CD8-positive, alpha-beta memory T cell (primary cell): ENCODE measurements at regions not wholly inside any gene's neighbourhood (a gene's known extent, or its start where the extent isn't known, plus 50 kb on each side); places are given as distances from the start of the nearest gene placed in this dataset.
"Not testable (repeated sequence)": the region's sequence is repeated elsewhere in the genome, so short reads cannot be mapped to it uniquely, and the experiment has no call there.

Experiments used
- CTCF ChIA-PET: fragments of 350-600 bp; sonication (Branson Sonifier 250); formaldehyde crosslinking; loops from one replicate; lab custom pipeline; 2021; ENCODE audit warnings: antibody characterized with exemption; lab: Charles Lee
- POLR2A ChIA-PET: fragments of 350-600 bp; sonication (Branson Sonifier 250); formaldehyde crosslinking; loops from one replicate; lab custom pipeline; 2021; ENCODE audit warnings: antibody characterized with exemption; lab: Charles Lee
- DNase-seq, 5 donors: peaks; one replicate each; pipeline versions ENCODE4 v3.0.0 to v3.0.0-alpha.2; 2020 to 2022; ENCODE audit warnings: mixed read lengths in 1 of 5
- H3K27ac ChIP-seq: one replicate; pipeline ENCODE4 v1.7.0; 2013; ENCODE audit warnings: low read depth, mild to moderate bottlenecking, low read length, moderate library complexity
- H3K27me3 ChIP-seq: 2 replicates; pipeline ENCODE4 v1.7.0; 2013; ENCODE audit warnings: low read length, mild to moderate bottlenecking; ENCODE audit not compliant: insufficient read depth, poor library complexity, severe bottlenecking
- H3K36me3 ChIP-seq: 2 replicates; pipeline ENCODE4 v1.7.0; 2013; ENCODE audit warnings: mild to moderate bottlenecking, low read length, moderate library complexity; ENCODE audit not compliant: insufficient read depth
- H3K4me1 ChIP-seq: 2 replicates; pipeline ENCODE4 v1.7.0; 2013; ENCODE audit warnings: mild to moderate bottlenecking, low read length, moderate library complexity; ENCODE audit not compliant: insufficient read depth
- H3K4me3 ChIP-seq: 2 replicates; pipeline ENCODE4 v1.7.0; 2013; ENCODE audit warnings: mild to moderate bottlenecking, low read length
- H3K9me3 ChIP-seq: 2 replicates; pipeline ENCODE4 v1.7.0; 2013; ENCODE audit warnings: mild to moderate bottlenecking, low read length
- H3K27ac Mint-ChIP-seq, 8 donors: one replicate each; pipeline ENCODE4 v1.8.0; 2020 to 2021; ENCODE audit warnings: mixed read lengths in 8 of 8, mild to moderate bottlenecking in 6 of 8, inconsistent platforms in 3 of 8, moderate library complexity in 3 of 8
- H3K27me3 Mint-ChIP-seq, 2 donors: one replicate each; pipeline ENCODE4 v1.8.0; 2020 to 2021; ENCODE audit warnings: mixed read lengths in 2 of 2, mild to moderate bottlenecking in 1 of 2, moderate library complexity in 1 of 2
- H3K36me3 Mint-ChIP-seq, 3 donors: one replicate each; pipeline ENCODE4 v1.8.0; 2020 to 2021; ENCODE audit warnings: mixed read lengths in 3 of 3, inconsistent platforms in 1 of 3, mild to moderate bottlenecking in 1 of 3
- H3K4me1 Mint-ChIP-seq, 3 donors: one replicate each; pipeline ENCODE4 v1.8.0; 2020 to 2021; ENCODE audit warnings: mixed read lengths in 3 of 3, inconsistent platforms in 1 of 3, mild to moderate bottlenecking in 1 of 3
- H3K4me3 Mint-ChIP-seq, 7 donors: one replicate each; pipeline ENCODE4 v1.8.0; 2020 to 2021; ENCODE audit warnings: mixed read lengths in 7 of 7, mild to moderate bottlenecking in 6 of 7, moderate library complexity in 4 of 7, inconsistent platforms in 2 of 7
- H3K9me3 Mint-ChIP-seq, 5 donors: one replicate each; pipeline ENCODE4 v1.8.0; 2020 to 2022; ENCODE audit warnings: mixed read lengths in 5 of 5, mild to moderate bottlenecking in 3 of 5, moderate library complexity in 2 of 5, inconsistent platforms in 1 of 5

- no peak for DNase-seq
- POLR2A ChIA-PET = no interaction called here
Measured at GRCh38 chr2:234865586-234865985, 86.2 kb upstream of the SH3BP4 start.

GRCh38 chr2:234865040-234865439 is 86.8 kb upstream of the SH3BP4 start:
- H3K27me3 ChIP-seq = no peaks in the 10 kb centered on the region
- Mint-ChIP-seq H3K27ac (no peak overlapping the region), H3K9me3 (no peaks in the 10 kb centered on the region), H3K36me3 (peaks cover 0 to 4% (median 0%) of the 10 kb centered on the region in 3 donors), H3K4me1 (no peaks in the 10 kb centered on the region), H3K4me3 (no peak overlapping the region), H3K27me3 (peaks cover 6 to 22% of the 10 kb centered on the region in 2 donors)
- no peaks in the 10 kb centered on the region for H3K4me1 ChIP-seq
- H3K4me3 ChIP-seq = no peak overlapping the region
- no peak for DNase-seq
- no peaks in the 10 kb centered on the region for H3K36me3 ChIP-seq
- H3K9me3 ChIP-seq = no peaks in the 10 kb centered on the region
- no peak overlapping the region for H3K27ac ChIP-seq
- POLR2A ChIA-PET = no interaction called here
- CTCF ChIA-PET = no interaction called here

More at GRCh38 chr2:234865586-234865985, 86.2 kb upstream of the SH3BP4 start:
- peaks cover 0 to 4% (median 0%) of the 10 kb centered on the region in 3 donors for H3K36me3 Mint-ChIP-seq
- no peaks in the 10 kb centered on the region for H3K4me1 Mint-ChIP-seq
- CTCF ChIA-PET = no interaction called here
- no peak overlapping the region for H3K27ac Mint-ChIP-seq
- no peak overlapping the region for H3K4me3 Mint-ChIP-seq
- H3K27me3 ChIP-seq = no peaks in the 10 kb centered on the region
- no peak overlapping the region for H3K27ac ChIP-seq
- no peaks in the 10 kb centered on the region for H3K36me3 ChIP-seq
- no peaks in the 10 kb centered on the region for H3K9me3 Mint-ChIP-seq
- H3K27me3 Mint-ChIP-seq = peaks cover 6 to 23% of the 10 kb centered on the region in 2 donors
- no peaks in the 10 kb centered on the region for H3K4me1 ChIP-seq
- no peaks in the 10 kb centered on the region for H3K9me3 ChIP-seq
- H3K4me3 ChIP-seq = no peak overlapping the region

GRCh38 chr2:234864506-234864905 is 87.3 kb upstream of the SH3BP4 start:
- POLR2A ChIA-PET = no interaction called here
- H3K4me3 Mint-ChIP-seq = no peak overlapping the region

GRCh38 chr2:234863043-234863934 is 88.5 kb upstream of the SH3BP4 start:
- H3K4me1 ChIP-seq = no peaks in the 10 kb centered on the region
- no peak overlapping the region for H3K27ac ChIP-seq
- H3K4me1 Mint-ChIP-seq = no peaks in the 10 kb centered on the region
- no peak for DNase-seq
- H3K36me3 ChIP-seq = no peaks in the 10 kb centered on the region
- POLR2A ChIA-PET = no interaction called here
- no peak overlapping the region for H3K27ac Mint-ChIP-seq
- H3K27me3 Mint-ChIP-seq = peaks cover 6 to 11% of the 10 kb centered on the region in 2 donors
- no peak overlapping the region for H3K4me3 Mint-ChIP-seq
- no peaks in the 10 kb centered on the region for H3K9me3 Mint-ChIP-seq
- H3K9me3 ChIP-seq = no peaks in the 10 kb centered on the region
- H3K4me3 ChIP-seq = no peak overlapping the region
- peaks cover 0 to 4% (median 0%) of the 10 kb centered on the region in 3 donors for H3K36me3 Mint-ChIP-seq
- no peaks in the 10 kb centered on the region for H3K27me3 ChIP-seq
- CTCF ChIA-PET = no interaction called here

More at GRCh38 chr2:234864506-234864905, 87.3 kb upstream of the SH3BP4 start:
- no peak overlapping the region for H3K4me3 ChIP-seq
- no peak for DNase-seq
- no peaks in the 10 kb centered on the region for H3K4me1 ChIP-seq
- Mint-ChIP-seq H3K36me3 (peaks cover 0 to 4% (median 0%) of the 10 kb centered on the region in 3 donors), H3K4me1 (no peaks in the 10 kb centered on the region), H3K27ac (no peak overlapping the region), H3K27me3 (peaks cover 6 to 18% of the 10 kb centered on the region in 2 donors), H3K9me3 (no peaks in the 10 kb centered on the region)
- no peaks in the 10 kb centered on the region for H3K36me3 ChIP-seq
- no peaks in the 10 kb centered on the region for H3K27me3 ChIP-seq
- no peaks in the 10 kb centered on the region for H3K9me3 ChIP-seq
- CTCF ChIA-PET = no interaction called here
- no peak overlapping the region for H3K27ac ChIP-seq

- H3K4me3 Mint-ChIP-seq = no peak overlapping the region
- peaks cover 0 to 4% (median 0%) of the 10 kb centered on the region in 3 donors for H3K36me3 Mint-ChIP-seq
- Histone ChIP-seq H3K36me3 (no peaks in the 10 kb centered on the region), H3K27ac (no peak overlapping the region), H3K9me3 (no peaks in the 10 kb centered on the region), H3K4me1 (no peaks in the 10 kb centered on the region), H3K4me3 (no peak overlapping the region), H3K27me3 (no peaks in the 10 kb centered on the region)
- H3K27me3 Mint-ChIP-seq = peaks cover 3 to 7% of the 10 kb centered on the region in 2 donors
- H3K27ac Mint-ChIP-seq = no peak overlapping the region
- no peaks in the 10 kb centered on the region for H3K9me3 Mint-ChIP-seq
- no peak for DNase-seq
- CTCF ChIA-PET = no interaction called here
- POLR2A ChIA-PET = no interaction called here
- H3K4me1 Mint-ChIP-seq = no peaks in the 10 kb centered on the region
Measured at GRCh38 chr2:234861841-234862735, 89.7 kb upstream of the SH3BP4 start.

GRCh38 chr2:234859330-234859872 is 92.4 kb upstream of the SH3BP4 start:
- H3K4me3 ChIP-seq, DNase-seq, H3K36me3 Mint-ChIP-seq, H3K27me3 ChIP-seq, POLR2A ChIA-PET, CTCF ChIA-PET, H3K4me1 ChIP-seq, H3K27ac Mint-ChIP-seq, H3K4me3 Mint-ChIP-seq, H3K9me3 ChIP-seq, H3K27ac ChIP-seq, H3K9me3 Mint-ChIP-seq, H3K4me1 Mint-ChIP-seq, H3K36me3 ChIP-seq: not testable (repeated sequence)
- peaks cover 9 to 10% of the 10 kb centered on the region in 2 donors for H3K27me3 Mint-ChIP-seq

GRCh38 chr2:234858790-234859329 is 93.0 kb upstream of the SH3BP4 start:
- H3K36me3 Mint-ChIP-seq = no peaks in the 10 kb centered on the region
- H3K4me1 ChIP-seq = no peaks in the 10 kb centered on the region
- POLR2A ChIA-PET = no interaction called here

More at GRCh38 chr2:234858790-234859329, 93.0 kb upstream of the SH3BP4 start:
- Histone ChIP-seq H3K4me3 (no peak overlapping the region), H3K36me3 (no peaks in the 10 kb centered on the region), H3K9me3 (no peaks in the 10 kb centered on the region), H3K27ac (no peak overlapping the region), H3K27me3 (no peaks in the 10 kb centered on the region)
- no peak overlapping the region for H3K4me3 Mint-ChIP-seq
- no peak overlapping the region for H3K27ac Mint-ChIP-seq
- H3K27me3 Mint-ChIP-seq = peaks cover 10 to 12% of the 10 kb centered on the region in 2 donors
- H3K4me1 Mint-ChIP-seq = no peaks in the 10 kb centered on the region
- CTCF ChIA-PET = no interaction called here
- DNase-seq = no peak
- H3K9me3 Mint-ChIP-seq = no peaks in the 10 kb centered on the region
